ENCODE measurements at regions not wholly inside any gene's neighbourhood (a gene's known extent, or its start where the extent isn't known, plus 50 kb on each side); places are given as distances from the start of the nearest gene placed in this dataset.

- Histone ChIP-seq H3K27ac (replicated peaks in 1 of 4) (no peak overlapping the region), H3K27me3 (no peaks in the 10 kb centered on the region), H3K4me3 (no peak overlapping the region), H3K36me3 (no peaks in the 10 kb centered on the region), H3K4me1 (no peaks in the 10 kb centered on the region), H3K9me3 (no peaks in the 10 kb centered on the region)
- 95% methylated on average over 6 of the region's 6 CpGs for WGBS
- no peak for TF ChIP-seq CTCF (IDR thresholded peaks at IDR 0.05)
- no peak for TF ChIP-seq POLR2AphosphoS5 (IDR thresholded peaks at IDR 0.05)
- no peak for TF ChIP-seq EP300 (IDR thresholded peaks at IDR 0.05)
- TF ChIP-seq POLR2A (IDR thresholded peaks at IDR 0.05; ENCODE audit: low read depth), result no peak
- intact Hi-C loops (cut with DNase I), result no loop called here
- DNase-seq (ENCODE audit: extremely low spot score), result peak; percentile 57
Measured at GRCh38 chr6:149158076-149158475, 159.4 kb upstream of the TAB2 start.

- no peaks in the 10 kb centered on the region for H3K9me3 ChIP-seq
- no peak for DNase-seq (ENCODE audit: extremely low spot score)
- intact Hi-C loops (cut with DNase I), result no loop called here
- no peak overlapping the region for H3K27ac ChIP-seq (replicated peaks in 1 of 4)
- no peaks in the 10 kb centered on the region for H3K27me3 ChIP-seq
- no peaks in the 10 kb centered on the region for H3K36me3 ChIP-seq
- no peak overlapping the region for H3K4me3 ChIP-seq
- 53% methylated on average over 1 of the region's 1 CpG for WGBS
- TF ChIP-seq POLR2AphosphoS5 (IDR thresholded peaks at IDR 0.05) (no peak), POLR2A (IDR thresholded peaks at IDR 0.05; ENCODE audit: low read depth) (no peak), CTCF (IDR thresholded peaks at IDR 0.05) (no peak), EP300 (IDR thresholded peaks at IDR 0.05) (no peak)
- peaks cover 0 to 4% (median 2%) of the 10 kb centered on the region in 4 donors for H3K4me1 ChIP-seq
Measured at GRCh38 chr6:149160943-149161342, 156.6 kb upstream of the TAB2 start.

GRCh38 chr6:149162924-149163323 is 154.6 kb upstream of the TAB2 start:
- H3K27ac ChIP-seq (replicated peaks in 1 of 4), result no peak overlapping the region
- H3K9me3 ChIP-seq, result no peaks in the 10 kb centered on the region
- no peaks in the 10 kb centered on the region for H3K36me3 ChIP-seq
- no peak for TF ChIP-seq CTCF (IDR thresholded peaks at IDR 0.05)
- TF ChIP-seq EP300 (IDR thresholded peaks at IDR 0.05), result no peak
- no peak for TF ChIP-seq POLR2AphosphoS5 (IDR thresholded peaks at IDR 0.05)
- TF ChIP-seq POLR2A (IDR thresholded peaks at IDR 0.05; ENCODE audit: low read depth), result no peak
- intact Hi-C loops (cut with DNase I), result no loop called here
- H3K27me3 ChIP-seq, result no peaks in the 10 kb centered on the region
- DNase-seq (ENCODE audit: extremely low spot score), result no peak
- H3K4me3 ChIP-seq, result no peak overlapping the region
- H3K4me1 ChIP-seq, result peaks cover 0 to 17% (median 13%) of the 10 kb centered on the region in 4 donors

GRCh38 chr6:149164199-149164750 is 153.2 kb upstream of the TAB2 start:
- Histone ChIP-seq H3K27me3 (no peaks in the 10 kb centered on the region), H3K36me3 (no peaks in the 10 kb centered on the region), H3K4me3 (no peak overlapping the region), H3K9me3 (no peaks in the 10 kb centered on the region), H3K4me1 (peaks cover 0 to 17% (median 14%) of the 10 kb centered on the region in 4 donors), H3K27ac (replicated peaks in 1 of 4) (no peak overlapping the region)
- no peak for DNase-seq (ENCODE audit: extremely low spot score)
- TF ChIP-seq EP300 (IDR thresholded peaks at IDR 0.05) (no peak), POLR2AphosphoS5 (IDR thresholded peaks at IDR 0.05) (no peak), CTCF (IDR thresholded peaks at IDR 0.05) (no peak), POLR2A (IDR thresholded peaks at IDR 0.05; ENCODE audit: low read depth) (no peak)
- intact Hi-C loops (cut with DNase I), result no loop called here
- WGBS, result 91% methylated on average over 12 of the region's 12 CpGs

- no peak for TF ChIP-seq CTCF (IDR thresholded peaks at IDR 0.05)
- TF ChIP-seq POLR2AphosphoS5 (IDR thresholded peaks at IDR 0.05), result no peak
- TF ChIP-seq POLR2A (IDR thresholded peaks at IDR 0.05; ENCODE audit: low read depth), result no peak
- TF ChIP-seq EP300 (IDR thresholded peaks at IDR 0.05), result no peak
- Histone ChIP-seq H3K4me1 (peaks cover 0 to 21% (median 15%) of the 10 kb centered on the region in 4 donors), H3K36me3 (no peaks in the 10 kb centered on the region), H3K9me3 (no peaks in the 10 kb centered on the region), H3K27me3 (no peaks in the 10 kb centered on the region), H3K27ac (replicated peaks in 1 of 4) (no peak overlapping the region), H3K4me3 (no peak overlapping the region)
- 13% methylated on average over 1 of the region's 1 CpG for WGBS
- intact Hi-C loops (cut with DNase I), result no loop called here
- no peak for DNase-seq (ENCODE audit: extremely low spot score)
Measured at GRCh38 chr6:149166336-149166735, 151.2 kb upstream of the TAB2 start.

All from esophagus muscularis mucosa (tissue), 4 donors.